ENCODE measurements at regions not wholly inside any gene's neighbourhood (a gene's known extent, or its start where the extent isn't known, plus 50 kb on each side); places are given as distances from the start of the nearest gene placed in this dataset.

GRCh38 chr12:97109441-97109840, 202.4 kb downstream of the NEDD1 start:
- DNase-seq = no peak
- H3K9me2 ChIP-seq (ENCODE audit: insufficient read depth) = no peaks in the 10 kb centered on the region
- H3K27me3 ChIP-seq (ENCODE audit: insufficient read depth, low read depth) = no peaks in the 10 kb centered on the region
- no peak overlapping the region for H3K27ac ChIP-seq
- no peaks in the 10 kb centered on the region for H4K20me1 ChIP-seq (ENCODE audit: insufficient read depth)
- ChIA-PET POLR2A (ENCODE audit: unreplicated experiment) (no interaction called here), CTCF (no interaction called here)
- no peak for TF ChIP-seq EZH2 (IDR thresholded peaks at IDR 0.05; ENCODE audit: low read depth)
- TF ChIP-seq CTCF (conservative IDR thresholded peaks at IDR 0.05) = no peak
- H3K79me2 ChIP-seq (ENCODE audit: low read depth) = no peaks in the 10 kb centered on the region
- H3K9me3 ChIP-seq (ENCODE audit: insufficient read depth, low read depth) = no peaks in the 10 kb centered on the region
- H3K4me1 ChIP-seq (replicated peaks; ENCODE audit: insufficient read depth) = no peaks in the 10 kb centered on the region
- no peak overlapping the region for H2AFZ ChIP-seq
- no peaks in the 10 kb centered on the region for H3K36me3 ChIP-seq (ENCODE audit: low read depth)
- H3F3A ChIP-seq (ENCODE audit: insufficient read depth, low read depth) = no peaks in the 10 kb centered on the region
- intact Hi-C loops (cut with micrococcal nuclease; ENCODE audit: unreplicated experiment) = no loop called here
- no peak overlapping the region for H3K4me2 ChIP-seq
- H3K4me3 ChIP-seq = no peak overlapping the region
- BruUV-seq (replicated peaks) = no TSS peak

GRCh38 chr12:97112136-97112535, 205.1 kb downstream of the NEDD1 start:
- no peak for TF ChIP-seq CTCF (conservative IDR thresholded peaks at IDR 0.05)
- Histone ChIP-seq H3F3A (ENCODE audit: insufficient read depth, low read depth) (no peaks in the 10 kb centered on the region), H3K4me1 (replicated peaks; ENCODE audit: insufficient read depth) (no peaks in the 10 kb centered on the region), H3K9me3 (ENCODE audit: insufficient read depth, low read depth) (no peaks in the 10 kb centered on the region), H3K36me3 (ENCODE audit: low read depth) (no peaks in the 10 kb centered on the region), H3K27ac (no peak overlapping the region), H3K79me2 (ENCODE audit: low read depth) (no peaks in the 10 kb centered on the region), H3K9me2 (ENCODE audit: insufficient read depth) (no peaks in the 10 kb centered on the region), H2AFZ (no peak overlapping the region), H4K20me1 (ENCODE audit: insufficient read depth) (no peaks in the 10 kb centered on the region), H3K4me2 (no peak overlapping the region), H3K27me3 (ENCODE audit: insufficient read depth, low read depth) (no peaks in the 10 kb centered on the region), H3K4me3 (no peak overlapping the region)
- BruUV-seq (replicated peaks) = no TSS peak
- POLR2A ChIA-PET (ENCODE audit: unreplicated experiment) = no interaction called here
- CTCF ChIA-PET = no interaction called here
- no peak for DNase-seq
- intact Hi-C loops (cut with micrococcal nuclease; ENCODE audit: unreplicated experiment) = no loop called here

GRCh38 chr12:97118796-97119375, 211.8 kb downstream of the NEDD1 start:
- Histone ChIP-seq H3F3A (ENCODE audit: insufficient read depth, low read depth) (no peaks in the 10 kb centered on the region), H2AFZ (no peak overlapping the region), H3K9me2 (ENCODE audit: insufficient read depth) (no peaks in the 10 kb centered on the region), H3K27ac (no peak overlapping the region), H3K9me3 (ENCODE audit: insufficient read depth, low read depth) (no peaks in the 10 kb centered on the region), H3K4me2 (no peak overlapping the region), H3K4me3 (no peak overlapping the region), H4K20me1 (ENCODE audit: insufficient read depth) (no peaks in the 10 kb centered on the region), H3K36me3 (ENCODE audit: low read depth) (no peaks in the 10 kb centered on the region), H3K4me1 (replicated peaks; ENCODE audit: insufficient read depth) (no peaks in the 10 kb centered on the region), H3K79me2 (ENCODE audit: low read depth) (no peaks in the 10 kb centered on the region), H3K27me3 (ENCODE audit: insufficient read depth, low read depth) (0 out of 2 replicates have a peak, but pooled peaks cover 7% of the 10 kb centered on the region)
- intact Hi-C loops (cut with micrococcal nuclease; ENCODE audit: unreplicated experiment) = no loop called here
- ChIA-PET CTCF (no interaction called here), POLR2A (ENCODE audit: unreplicated experiment) (no interaction called here)
- DNase-seq = no peak
- no TSS peak for BruUV-seq (replicated peaks)
- TF ChIP-seq CTCF (conservative IDR thresholded peaks at IDR 0.05) (no peak), EZH2 (IDR thresholded peaks at IDR 0.05; ENCODE audit: low read depth) (no peak)
